ENCODE measurements at regions not wholly inside any gene's neighbourhood (a gene's known extent, or its start where the extent isn't known, plus 50 kb on each side); places are given as distances from the start of the nearest gene placed in this dataset.
"Not testable (repeated sequence)": the region's sequence is repeated elsewhere in the genome, so short reads cannot be mapped to it uniquely, and the experiment has no call there.

DNA sequence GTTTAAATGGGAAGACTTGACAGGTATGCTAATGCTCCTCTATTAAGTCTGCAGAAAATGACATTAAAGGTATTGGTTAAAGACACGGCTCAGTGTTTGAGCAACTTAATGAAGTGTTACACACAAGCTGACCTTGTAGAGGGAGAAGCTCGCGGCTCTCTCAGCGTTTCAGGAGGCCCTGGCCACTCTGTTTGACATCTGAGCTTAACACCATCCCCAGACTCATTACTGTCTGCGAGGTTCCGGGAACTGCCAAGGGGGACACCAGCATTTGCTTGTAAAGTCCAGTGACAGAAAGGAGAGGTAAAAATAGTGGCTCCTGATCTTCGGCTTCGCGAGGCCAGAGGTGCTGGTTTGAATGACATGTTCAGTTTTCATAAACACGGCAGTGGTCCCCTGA, 540.7 kb upstream of the CADM1 start:
- no peak for DNase-seq (ENCODE audit: low read depth)

- DNase-seq (ENCODE audit: low read depth) = no peak
These were observed 540.3 kb upstream of the CADM1 start for GRCh38 chr11:116044520-116044919.

DNA sequence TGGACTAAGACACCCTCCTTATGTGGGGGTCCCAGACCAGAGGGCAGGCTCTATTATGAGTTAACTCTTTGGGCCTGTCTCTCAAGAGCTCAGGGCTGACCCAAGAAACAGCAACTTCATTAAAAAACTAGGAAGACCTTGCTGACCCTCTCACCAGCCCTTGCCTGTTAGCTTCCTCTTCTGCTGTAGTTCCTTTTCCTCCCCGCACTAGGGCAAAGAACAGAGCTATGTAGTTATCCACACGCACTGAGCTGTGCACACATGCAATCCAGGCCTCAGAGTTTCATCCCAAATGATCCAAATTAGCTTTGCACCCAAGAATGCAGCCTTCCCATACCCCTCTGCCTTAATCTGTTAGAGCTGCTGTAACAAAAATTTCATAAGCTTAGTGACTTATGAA, 539.6 kb upstream of the CADM1 start:
- DNase-seq (ENCODE audit: low read depth) = no peak

GRCh38 chr11:116043059-116043458, 538.8 kb upstream of the CADM1 start:
- DNase-seq (ENCODE audit: low read depth) = not testable (repeated sequence)

DNA sequence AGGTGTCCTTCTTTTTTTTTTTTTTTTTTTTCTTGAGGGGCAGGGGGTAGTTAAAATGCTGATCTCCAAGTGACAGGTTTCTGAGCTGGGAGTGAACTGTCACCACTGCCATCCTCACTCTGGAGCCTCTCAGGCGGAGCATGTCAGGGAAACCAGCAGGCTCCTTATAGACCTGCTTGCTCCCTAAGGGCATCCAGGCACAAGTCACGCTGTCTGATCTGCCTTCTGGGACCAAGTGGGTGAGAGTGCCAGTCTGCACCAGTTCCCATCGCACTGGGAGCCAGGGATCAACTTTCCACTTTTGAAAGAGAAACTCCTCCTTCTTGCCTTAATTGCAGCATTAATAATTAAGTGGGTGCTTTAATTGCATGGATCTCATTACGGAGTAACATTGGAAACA, 537.9 kb upstream of the CADM1 start:
- no peak for DNase-seq (ENCODE audit: low read depth)

- DNase-seq (ENCODE audit: low read depth) = no peak
These were observed 533.6 kb upstream of the CADM1 start for GRCh38 chr11:116037861-116038260.

GRCh38 chr11:116035977-116036376, 531.8 kb upstream of the CADM1 start:
- DNase-seq (ENCODE audit: low read depth) = no peak

DNA sequence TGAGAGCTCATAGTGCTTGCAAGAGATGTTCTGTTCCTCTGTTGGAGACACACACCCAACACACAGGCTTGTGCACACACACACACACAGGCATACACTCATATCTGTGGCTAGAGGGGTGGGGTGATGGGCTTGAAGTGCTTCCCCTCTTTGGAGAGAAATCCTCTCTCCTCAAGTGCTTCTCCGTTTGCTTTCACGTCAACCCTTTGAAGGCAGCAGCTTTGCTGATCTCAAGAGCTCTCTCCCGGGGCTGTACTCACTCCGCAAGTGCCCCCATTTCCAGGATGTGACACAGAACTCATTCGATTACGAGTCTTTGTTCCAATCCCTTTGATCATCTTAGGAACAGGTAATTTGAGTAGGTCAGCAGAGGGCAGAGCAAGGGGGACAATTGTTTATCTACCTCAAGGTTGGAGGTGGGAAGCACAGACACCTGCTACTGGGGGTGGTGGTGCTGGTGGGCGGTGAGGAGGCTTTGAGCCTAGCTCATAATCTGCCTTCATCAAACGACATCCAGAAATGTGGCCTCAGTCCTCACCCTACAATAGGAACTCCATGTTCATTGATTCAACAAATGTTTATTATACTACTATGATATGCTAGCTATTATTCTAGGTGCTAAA, 529.8 kb upstream of the CADM1 start:
- DNase-seq (ENCODE audit: low read depth) = no peak

DNA sequence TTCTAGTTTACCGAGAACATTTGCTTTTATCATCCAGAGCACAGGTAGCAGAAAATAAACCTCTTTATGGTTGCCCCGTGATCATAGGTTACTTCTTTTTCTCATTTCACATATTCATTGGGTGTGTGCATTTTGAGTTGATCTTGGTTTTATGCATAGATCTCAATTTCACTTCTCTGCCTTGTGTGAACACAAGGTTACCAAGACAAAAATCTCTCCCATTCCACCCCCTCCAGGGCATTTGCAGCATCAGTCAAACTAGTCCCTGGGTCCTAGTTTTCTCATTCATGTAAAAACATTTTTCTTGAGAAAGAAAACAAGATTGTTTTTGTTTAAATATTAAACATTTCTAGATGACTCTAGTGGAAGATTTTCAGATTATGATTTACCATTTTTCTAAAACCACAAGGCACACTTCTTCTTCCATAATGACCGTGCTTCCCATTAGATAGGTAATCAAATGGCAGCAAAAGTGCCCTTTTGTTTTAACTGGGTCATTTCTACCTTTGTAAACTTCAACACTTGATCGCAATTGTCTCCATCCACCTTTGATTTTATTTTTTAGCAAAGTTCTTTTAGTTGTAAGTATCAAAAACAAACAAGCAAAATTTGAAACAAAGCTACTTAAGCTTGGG, 526.6 kb upstream of the CADM1 start:
- DNase-seq (ENCODE audit: low read depth) = no peak

DNA sequence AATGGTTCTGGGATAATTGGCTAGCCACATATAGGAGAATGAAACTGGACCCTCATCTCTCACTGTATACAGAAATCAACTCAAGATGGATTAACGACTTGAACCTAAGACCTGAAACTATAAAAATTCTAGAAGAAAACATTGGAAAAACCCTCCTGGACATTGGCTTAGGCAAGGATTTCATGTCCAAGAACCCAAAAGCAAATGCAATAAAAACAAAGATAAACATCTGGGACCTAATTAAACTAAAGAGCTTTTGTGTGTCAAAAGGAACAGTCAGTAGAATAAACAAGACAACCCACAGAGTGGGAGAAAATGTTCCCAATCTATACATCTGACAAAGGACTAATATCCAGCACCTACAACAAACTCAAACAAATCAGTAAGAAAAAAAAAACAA, 524.3 kb upstream of the CADM1 start:
- DNase-seq (ENCODE audit: low read depth) = not testable (repeated sequence)

DNA sequence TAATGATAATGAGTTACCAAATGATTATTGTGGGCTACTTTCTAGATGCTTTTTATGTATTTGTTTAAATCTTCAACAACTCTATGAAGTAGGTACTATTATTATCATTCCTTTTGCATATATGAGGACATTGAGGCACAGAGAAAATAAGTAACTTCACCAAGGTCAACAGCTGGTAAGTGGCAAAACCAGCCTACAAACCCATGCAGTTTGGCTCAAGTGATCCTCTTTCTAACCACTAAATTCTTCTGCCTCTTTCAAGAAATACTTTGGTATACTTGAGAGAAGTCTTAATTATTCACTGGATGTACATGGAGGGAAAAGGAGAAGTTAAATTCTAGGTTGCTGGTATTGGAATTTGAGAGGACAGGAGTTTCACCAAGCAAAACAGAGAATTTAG, 495.2 kb upstream of the CADM1 start:
- no peak for DNase-seq (ENCODE audit: low read depth)

DNA sequence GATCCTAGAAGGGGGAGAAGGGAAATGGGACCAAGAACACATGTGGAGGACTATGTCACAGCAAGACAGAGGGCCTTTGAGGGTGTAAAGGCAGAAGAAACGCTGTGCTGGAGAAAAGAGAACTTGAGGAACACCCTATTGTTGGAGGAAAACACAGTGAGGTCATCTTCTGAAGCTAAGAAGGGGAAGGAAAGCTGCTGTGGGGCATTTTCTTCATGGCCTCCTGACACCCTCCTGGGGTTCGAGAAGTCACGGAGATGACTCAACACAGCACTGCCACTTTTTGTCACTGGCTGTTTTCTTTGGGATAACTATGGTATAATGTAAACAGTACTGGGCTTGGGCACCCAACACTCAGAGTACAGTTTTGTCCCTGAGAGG, 492.6 kb upstream of the CADM1 start:
- no peak for DNase-seq (ENCODE audit: low read depth)

DNA sequence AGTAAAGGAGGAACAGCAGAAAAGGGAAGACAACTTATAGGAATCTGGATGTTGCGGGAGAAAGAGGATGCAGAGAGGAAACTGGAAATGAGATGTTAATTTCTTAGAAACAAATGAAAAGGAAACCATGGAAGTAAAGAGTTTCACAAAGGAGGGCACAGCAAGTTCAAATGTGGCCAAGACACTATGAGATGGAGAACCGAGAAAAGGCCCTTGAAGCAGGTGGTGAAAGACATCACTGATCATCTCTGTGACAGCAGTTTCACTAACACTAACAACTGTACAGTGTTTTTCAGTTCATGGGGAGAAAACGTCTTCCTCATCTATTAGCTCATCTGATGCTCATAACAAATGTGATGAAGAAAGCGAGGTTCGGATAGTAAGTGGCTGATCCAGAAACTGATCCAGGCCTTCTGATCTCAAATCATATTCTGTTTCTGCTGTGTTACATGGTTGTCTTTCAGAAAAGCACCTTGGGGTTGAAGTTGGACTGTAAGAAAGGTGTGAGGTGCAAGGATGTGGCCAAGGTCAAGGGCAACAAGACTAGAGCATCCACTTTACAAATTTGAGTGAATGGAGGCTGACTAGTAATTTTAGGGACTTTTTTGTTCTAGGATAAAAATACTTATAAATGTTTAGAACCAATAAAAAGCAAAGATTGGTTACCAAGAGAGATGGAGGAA, 492.1 kb upstream of the CADM1 start:
- DNase-seq (ENCODE audit: low read depth) = no peak

DNA sequence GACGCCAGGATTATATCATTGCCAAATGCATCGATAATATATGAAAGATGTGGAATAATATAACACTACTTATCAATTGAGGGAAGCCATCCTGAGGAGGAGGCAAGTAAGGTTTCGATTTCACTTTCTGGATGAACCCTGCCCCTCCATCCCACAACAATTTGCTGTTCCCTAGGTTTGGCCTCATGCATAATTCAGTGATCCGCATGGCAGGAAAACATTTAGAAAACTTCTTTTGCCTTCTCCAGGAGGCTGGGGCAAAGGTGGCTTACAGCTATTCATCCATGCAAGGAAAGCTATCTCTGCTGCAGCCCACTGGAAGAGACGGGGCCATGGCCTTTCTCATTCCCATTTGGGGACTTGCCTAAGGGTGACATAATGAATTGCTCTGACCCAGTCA, 489.4 kb upstream of the CADM1 start:
- no peak for DNase-seq (ENCODE audit: low read depth)

GRCh38 chr11:115990004-115990447, 485.8 kb upstream of the CADM1 start:
- DNase-seq (ENCODE audit: low read depth) = no peak

DNA sequence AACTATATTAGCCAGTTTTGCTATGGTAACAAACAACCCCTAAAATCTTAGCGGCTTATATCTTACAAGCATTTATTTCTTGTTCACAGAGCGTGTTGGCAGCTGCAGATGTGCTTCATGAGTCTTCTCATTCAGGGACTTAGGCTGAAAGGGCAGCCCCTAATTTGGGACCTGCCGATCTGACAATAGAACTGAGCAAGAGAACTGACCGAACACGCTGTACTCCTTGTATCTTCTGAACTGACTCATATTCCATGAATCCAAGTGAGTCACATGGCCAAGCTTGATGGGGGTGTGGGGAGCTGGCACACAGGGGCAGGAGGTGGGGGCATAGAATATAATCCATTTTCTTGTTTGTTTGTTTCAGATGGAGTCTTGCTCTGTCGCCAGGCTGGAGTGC, 481.7 kb upstream of the CADM1 start:
- DNase-seq (ENCODE audit: low read depth) = no peak

DNA sequence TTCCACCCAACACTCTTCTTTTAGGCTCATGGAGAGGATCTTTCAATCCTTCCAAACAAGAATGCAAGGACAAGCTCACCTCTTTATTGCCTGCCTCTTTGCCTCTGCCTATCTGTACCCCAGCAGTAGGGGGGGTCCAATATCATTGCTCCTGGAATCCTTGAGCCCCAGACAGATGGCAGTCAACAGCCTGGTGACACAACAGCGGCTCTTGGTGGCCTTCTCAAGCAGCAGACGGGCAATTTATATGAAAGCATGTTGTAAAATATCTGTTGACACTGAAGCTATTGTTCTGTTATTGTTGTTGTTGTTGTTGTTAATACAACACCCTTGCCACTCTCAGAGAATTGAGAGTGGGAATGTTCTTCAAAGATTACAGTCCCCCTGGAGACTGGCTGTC, 480.0 kb upstream of the CADM1 start:
- no peak for DNase-seq (ENCODE audit: low read depth)

GRCh38 chr11:115982666-115983065, 478.5 kb upstream of the CADM1 start:
- no peak for DNase-seq (ENCODE audit: low read depth)

GRCh38 chr11:115981814-115982471, 477.7 kb upstream of the CADM1 start:
- no peak for DNase-seq (ENCODE audit: low read depth)

DNA sequence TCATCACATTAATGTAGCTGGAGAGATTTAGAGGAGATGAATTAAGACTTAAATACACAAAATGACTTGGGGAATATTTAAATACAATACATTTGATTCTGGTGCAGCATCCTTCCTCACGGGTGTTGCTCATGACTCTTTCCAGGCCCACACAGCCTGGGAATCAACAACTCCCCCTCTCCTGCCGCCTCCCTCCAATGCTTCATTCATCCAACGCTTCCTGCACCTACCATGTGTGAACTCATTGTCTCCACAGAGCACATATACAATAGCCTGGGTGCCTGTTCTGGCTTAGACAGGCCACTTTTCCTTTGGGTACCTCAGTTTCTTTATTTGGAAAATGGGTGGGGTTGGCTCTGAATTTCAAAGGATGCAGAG, 476.9 kb upstream of the CADM1 start:
- no peak for DNase-seq (ENCODE audit: low read depth)

DNA sequence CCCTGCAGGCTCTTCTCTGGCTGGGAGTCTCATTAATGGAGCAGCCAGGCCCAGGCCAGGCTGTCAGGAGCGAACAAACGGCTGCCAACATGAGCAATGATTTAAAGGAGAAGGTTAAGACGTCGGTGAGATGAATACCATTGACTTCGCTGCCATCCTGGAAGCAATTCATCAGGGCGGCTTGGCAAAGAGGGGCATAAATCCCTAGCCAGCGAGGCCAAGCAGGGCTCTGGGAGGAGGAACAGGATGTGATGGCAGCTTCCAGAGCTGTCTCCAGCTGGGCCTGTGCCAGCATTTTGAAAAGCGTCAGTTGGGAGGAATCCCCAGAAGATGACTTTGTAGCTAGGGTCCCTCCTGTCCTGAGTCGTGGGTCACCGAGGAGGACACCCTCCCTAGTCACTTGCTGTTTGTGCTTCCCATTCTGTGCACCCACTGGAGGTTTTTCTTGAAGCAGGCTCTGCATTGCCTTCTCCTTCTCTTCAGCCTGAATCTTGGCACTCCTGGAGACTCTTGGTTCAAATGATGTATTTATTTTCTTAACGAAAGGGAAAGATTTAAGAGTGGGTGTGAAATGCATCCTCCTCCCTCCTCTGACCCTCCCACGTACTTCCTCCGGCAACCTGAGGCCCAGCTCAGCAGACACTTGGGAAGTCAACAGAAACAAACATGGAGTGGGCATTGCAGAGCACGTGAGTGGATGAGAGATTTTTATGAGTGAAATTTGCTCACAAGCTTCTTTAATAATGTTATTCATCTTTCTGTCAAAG, 476.3 kb upstream of the CADM1 start:
- no peak for DNase-seq (ENCODE audit: low read depth)

GRCh38 chr11:115974703-115975102, 470.5 kb upstream of the CADM1 start:
- DNase-seq (ENCODE audit: low read depth) = no peak
